PC-9 (cell line): ENCODE measurements at regions not wholly inside any gene's neighbourhood (a gene's known extent, or its start where the extent isn't known, plus 50 kb on each side); places are given as distances from the start of the nearest gene placed in this dataset.

Experiments
- CTCF ChIP-seq: fragments of 200-600 bp; sonication (generic); conservative IDR thresholded peaks from 2 replicates; pipeline ENCODE4 v1.6.1; 2017; ENCODE audit warnings: mixed run types, antibody characterized with exemption, mild to moderate bottlenecking, moderate library complexity
- EZH2 ChIP-seq: fragments of 200-600 bp; sonication (generic); IDR thresholded peaks from 2 replicates; pipeline ENCODE4 v1.8.0; 2017; ENCODE audit warnings: antibody characterized with exemption, low read depth

- TF ChIP-seq CTCF (no peak), EZH2 (no peak)
Measured at GRCh38 chrX:96027407-96027806, 657.2 kb upstream of the DIAPH2 start.
